ENCODE measurements at regions not wholly inside any gene's neighbourhood (a gene's known extent, or its start where the extent isn't known, plus 50 kb on each side); places are given as distances from the start of the nearest gene placed in this dataset.

- TF ChIP-seq CTCF (IDR thresholded peaks at IDR 0.05): no peak
- no peak for TF ChIP-seq POLR2A (IDR thresholded peaks at IDR 0.05)
- TF ChIP-seq POLR2AphosphoS5 (IDR thresholded peaks at IDR 0.05): no peak
Measured at GRCh38 chr20:24753130-24753529, 195.9 kb upstream of the CST7 start.

Measured in gastroesophageal sphincter (tissue), 3 donors.